H9 (cell line): ENCODE measurements at regions not wholly inside any gene's neighbourhood (a gene's known extent, or its start where the extent isn't known, plus 50 kb on each side); places are given as distances from the start of the nearest gene placed in this dataset.

Experiments used
- DNase-seq: peaks from one replicate; pipeline ENCODE4 v3.0.0-alpha.2; 2017
- H2AFZ ChIP-seq: one replicate; pipeline ENCODE4 v1.6.1; 2013; ENCODE audit warnings: mild to moderate bottlenecking, low read length, control low read depth, moderate library complexity
- H2AK5ac ChIP-seq: 2 replicates; pipeline ENCODE4 v1.6.1; 2013; ENCODE audit warnings: low read length, control low read depth, mixed read lengths; ENCODE audit not compliant: insufficient read length
- H2BK120ac ChIP-seq: one replicate; pipeline ENCODE4 v1.6.1; 2013; ENCODE audit warnings: low read depth, mild to moderate bottlenecking, low read length, control low read depth, inconsistent platforms; ENCODE audit not compliant: poor library complexity, severe bottlenecking
- H2BK12ac ChIP-seq: 2 replicates; pipeline ENCODE4 v1.6.1; 2013; ENCODE audit warnings: low read length, control low read depth, mixed read lengths, low read depth; ENCODE audit not compliant: insufficient read length
- H2BK15ac ChIP-seq: 2 replicates; pipeline ENCODE4 v1.6.1; 2013; ENCODE audit warnings: low read depth, low read length, control low read depth
- H2BK20ac ChIP-seq: one replicate; pipeline ENCODE4 v1.6.1; 2013; ENCODE audit warnings: low read depth, mild to moderate bottlenecking, low read length, control low read depth, inconsistent platforms; ENCODE audit not compliant: poor library complexity, severe bottlenecking
- H2BK5ac ChIP-seq: 2 replicates; pipeline ENCODE4 v1.6.1; 2013; ENCODE audit warnings: low read length, control low read depth, mixed read lengths; ENCODE audit not compliant: insufficient read length
- H3K14ac ChIP-seq: 2 replicates; pipeline ENCODE4 v1.6.1; 2013; ENCODE audit warnings: low read length, control low read depth; ENCODE audit not compliant: insufficient read depth
- H3K18ac ChIP-seq: 2 replicates; pipeline ENCODE4 v1.6.1; 2013; ENCODE audit warnings: low read depth, mild to moderate bottlenecking, mixed read lengths, low read length, control low read depth; ENCODE audit not compliant: insufficient read length
- H3K23ac ChIP-seq: 2 replicates; pipeline ENCODE4 v1.6.1; 2013; ENCODE audit warnings: low read length, control low read depth, mixed read lengths, low read depth; ENCODE audit not compliant: insufficient read length
- H3K23me2 ChIP-seq: 2 replicates; pipeline ENCODE4 v1.6.1; 2013; ENCODE audit warnings: low read depth, mild to moderate bottlenecking, mixed read lengths, low read length, control low read depth; ENCODE audit not compliant: insufficient read length, poor library complexity, severe bottlenecking
- H3K27ac ChIP-seq: 2 replicates; pipeline ENCODE4 v1.5.1; 2013; ENCODE audit warnings: low read length, control low read depth, mixed read lengths, low read depth; ENCODE audit not compliant: insufficient read length
- H3K27me3 ChIP-seq: 2 replicates; pipeline ENCODE4 v1.6.1; 2013; ENCODE audit warnings: low read length, control low read depth, inconsistent platforms; ENCODE audit not compliant: insufficient read depth
- H3K4ac ChIP-seq: 2 replicates; pipeline ENCODE4 v1.6.1; 2013; ENCODE audit warnings: low read depth, mild to moderate bottlenecking, control low read depth, inconsistent platforms, low read length, moderate library complexity
- H3K4me1 ChIP-seq: 2 replicates; pipeline ENCODE4 v1.6.1; 2013; ENCODE audit warnings: low read length, control low read depth, inconsistent platforms; ENCODE audit not compliant: insufficient read depth
- H3K4me2 ChIP-seq: 2 replicates; pipeline ENCODE4 v1.6.1; 2013; ENCODE audit warnings: low read length, control low read depth, mixed read lengths; ENCODE audit not compliant: insufficient read length, insufficient read depth
- H3K56ac ChIP-seq: 2 replicates; pipeline ENCODE4 v1.6.1; 2013; ENCODE audit warnings: low read depth, mild to moderate bottlenecking, mixed read lengths, low read length, control low read depth; ENCODE audit not compliant: insufficient read length
- H3K79me1 ChIP-seq: 2 replicates; pipeline ENCODE4 v1.6.1; 2013; ENCODE audit warnings: low read depth, mild to moderate bottlenecking, moderate library complexity, low read length, control low read depth, inconsistent platforms; ENCODE audit not compliant: insufficient read depth, poor library complexity, severe bottlenecking
- H3K79me2 ChIP-seq: 2 replicates; pipeline ENCODE4 v1.6.1; 2013; ENCODE audit warnings: low read length, control low read depth, inconsistent platforms; ENCODE audit not compliant: insufficient read depth
- H3K9ac ChIP-seq: 2 replicates; pipeline ENCODE4 v1.6.1; 2013; ENCODE audit warnings: low read length, control low read depth, mixed read lengths; ENCODE audit not compliant: insufficient read length; ENCODE audit errors: extremely low read depth
- H3K9me3 ChIP-seq: one replicate; pipeline ENCODE4 v1.6.1; 2013; ENCODE audit warnings: low read depth, low read length, inconsistent platforms; ENCODE audit not compliant: control insufficient read depth
- H3T11ph ChIP-seq: one replicate; pipeline ENCODE4 v1.6.1; 2013; ENCODE audit warnings: mild to moderate bottlenecking, low read length, control low read depth, inconsistent platforms
- H4K20me1 ChIP-seq: one replicate; pipeline ENCODE4 v1.6.1; 2013; ENCODE audit not compliant: control insufficient read depth, insufficient read length, insufficient read depth
- H4K5ac ChIP-seq: 2 replicates; pipeline ENCODE4 v1.6.1; 2013; ENCODE audit warnings: low read depth, mild to moderate bottlenecking, mixed read lengths, low read length, control low read depth; ENCODE audit not compliant: insufficient read length
- H4K8ac ChIP-seq: replicated peaks from 2 replicates; pipeline ENCODE4 v1.6.1; 2013; ENCODE audit warnings: low read length, control low read depth, mixed read lengths, low read depth; ENCODE audit not compliant: insufficient read length
- H4K91ac ChIP-seq: 2 replicates; pipeline ENCODE4 v1.6.1; 2013; ENCODE audit warnings: low read depth, mild to moderate bottlenecking, moderate library complexity, mixed read lengths, low read length, control low read depth; ENCODE audit not compliant: insufficient read length
- H3K27ac Mint-ChIP-seq, 3 experiments: 2 replicates in 2 of 3; 3 replicates in 1 of 3; pipeline ENCODE4 v1.8.0; 2020 to 2021; ENCODE audit warnings: mixed read lengths in 3 of 3, mild to moderate bottlenecking in 1 of 3, moderate library complexity in 1 of 3
- H3K27me3 Mint-ChIP-seq: 2 replicates; pipeline ENCODE4 v1.8.0; 2021; ENCODE audit warnings: low read depth, mild to moderate bottlenecking, moderate library complexity, mixed read lengths
- H3K36me3 Mint-ChIP-seq, 3 experiments: 2 replicates in 2 of 3; 3 replicates in 1 of 3; pipeline ENCODE4 v1.8.0; 2020 to 2021; ENCODE audit warnings: low read depth in 3 of 3, mixed read lengths in 3 of 3; ENCODE audit not compliant: insufficient read depth in 1 of 3
- H3K4me1 Mint-ChIP-seq, 2 experiments: 2 replicates each; pipeline ENCODE4 v1.8.0; 2020; ENCODE audit warnings: mixed read lengths in 2 of 2
- H3K4me3 Mint-ChIP-seq, 2 experiments: 2 replicates in 1 of 2; 3 replicates in 1 of 2; pipeline ENCODE4 v1.8.0; 2020 to 2021; ENCODE audit warnings: mild to moderate bottlenecking in 2 of 2, mixed read lengths in 2 of 2, moderate library complexity in 1 of 2
- H3K9me3 Mint-ChIP-seq, 2 experiments: 2 replicates in 1 of 2; 3 replicates in 1 of 2; pipeline ENCODE4 v1.8.0; 2020; ENCODE audit warnings: mild to moderate bottlenecking in 2 of 2, mixed read lengths in 2 of 2, moderate library complexity in 1 of 2
- whole genome bisulfite sequencing: extraction: QIAGEN DNeasy Blood & Tissue Kit; methylation state at CpG from one replicate; pipeline ENCODE4 v1.1.7; 2013; ENCODE audit warnings: missing lambda C conversion rate, low lambda C conversion rate, mixed read lengths; ENCODE audit not compliant: insufficient read length; ENCODE audit errors: extremely low coverage; 5-methylcytosine and 5-hydroxymethylcytosine counted together
- TF ChIP-seq, protein P1 (sequence below): fragments of 200-600 bp; sonication (generic); conservative IDR thresholded peaks from 3 replicates; pipeline ENCODE4 v1.8.0; 2021; ENCODE audit warnings: antibody characterized with exemption, mild to moderate bottlenecking

DNA sequence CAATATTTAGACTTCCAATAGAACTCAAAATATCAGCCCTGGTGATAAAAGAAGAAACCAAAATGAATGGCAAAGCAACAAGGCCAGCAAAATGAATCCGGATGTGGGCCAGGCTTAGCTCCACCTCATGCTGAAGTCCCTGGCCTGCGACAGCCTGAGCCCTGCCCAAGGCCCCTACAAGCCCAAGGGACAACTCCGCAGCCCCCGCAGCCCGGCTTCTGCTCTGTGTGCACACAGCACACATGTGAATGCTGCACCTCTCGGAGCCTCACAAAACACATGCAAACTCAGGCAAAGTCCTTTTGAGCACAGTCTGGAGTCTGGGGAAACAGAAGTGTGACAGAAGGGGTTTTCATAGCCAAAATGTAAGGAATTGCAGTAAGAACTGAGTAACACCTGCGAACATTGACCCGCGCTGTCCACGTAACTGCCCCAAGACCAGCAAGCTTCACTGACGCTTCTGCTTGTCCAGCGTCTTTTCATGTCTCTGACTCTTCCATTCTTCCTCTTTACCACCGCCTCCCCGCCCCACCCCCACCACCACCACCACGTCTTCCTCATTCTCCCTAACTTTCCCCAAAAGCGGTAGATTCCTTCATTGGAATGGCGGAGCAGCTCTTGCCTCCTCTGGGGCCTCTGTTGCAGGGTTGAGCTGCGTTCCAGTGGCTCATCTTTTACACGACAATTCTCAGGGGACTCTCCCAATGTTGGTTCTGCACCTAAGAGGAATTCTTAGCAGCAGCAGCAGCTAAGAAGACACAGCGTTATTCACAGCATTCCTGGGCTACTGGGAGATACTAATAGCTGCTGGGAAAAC, 136.4 kb upstream of the COPS8 start:
- no peak overlapping the region for H2BK5ac ChIP-seq
- peak overlapping the region; percentile 50 for H2AFZ ChIP-seq
- Mint-ChIP-seq H3K4me3 (no peak overlapping the region), H3K27me3 (peaks cover 9% of the 10 kb centered on the region), H3K36me3 (peaks cover 6 to 13% (median 10%) of the 10 kb centered on the region in 3 experiments), H3K4me1 (peaks cover 12 to 13% of the 10 kb centered on the region in 2 experiments), H3K27ac (no peak overlapping the region; a peak in 1 of 7 replicates), H3K9me3 (peaks cover 13% of the 10 kb centered on the region in 2 experiments)
- no peak overlapping the region for H4K91ac ChIP-seq
- H3K4me2 ChIP-seq, result no peak overlapping the region
- no peak overlapping the region for H3K9ac ChIP-seq
- H3K23me2 ChIP-seq, result no peaks in the 10 kb centered on the region
- no peak overlapping the region for H4K8ac ChIP-seq
- H4K5ac ChIP-seq, result no peak overlapping the region
- no peaks in the 10 kb centered on the region for H3K9me3 ChIP-seq
- H3K27ac ChIP-seq, result no peak overlapping the region
- no peaks in the 10 kb centered on the region for H3K4me1 ChIP-seq
- peak overlapping the region; percentile 52; the same call in 1 of the 2 replicates for H3K14ac ChIP-seq
- no peaks in the 10 kb centered on the region for H3K79me2 ChIP-seq
- H2AK5ac ChIP-seq, result no peak overlapping the region
- H4K20me1 ChIP-seq, result no peaks in the 10 kb centered on the region
- H3K18ac ChIP-seq, result peak overlapping the region; percentile 25
- WGBS, result no CpG with 5 or more reads among the region's 20 CpGs
- H2BK120ac ChIP-seq, result no peak overlapping the region
- no peak overlapping the region for H2BK12ac ChIP-seq
- no peaks in the 10 kb centered on the region for H3K79me1 ChIP-seq
- H2BK15ac ChIP-seq, result no peak overlapping the region
- TF ChIP-seq, protein P1, sequence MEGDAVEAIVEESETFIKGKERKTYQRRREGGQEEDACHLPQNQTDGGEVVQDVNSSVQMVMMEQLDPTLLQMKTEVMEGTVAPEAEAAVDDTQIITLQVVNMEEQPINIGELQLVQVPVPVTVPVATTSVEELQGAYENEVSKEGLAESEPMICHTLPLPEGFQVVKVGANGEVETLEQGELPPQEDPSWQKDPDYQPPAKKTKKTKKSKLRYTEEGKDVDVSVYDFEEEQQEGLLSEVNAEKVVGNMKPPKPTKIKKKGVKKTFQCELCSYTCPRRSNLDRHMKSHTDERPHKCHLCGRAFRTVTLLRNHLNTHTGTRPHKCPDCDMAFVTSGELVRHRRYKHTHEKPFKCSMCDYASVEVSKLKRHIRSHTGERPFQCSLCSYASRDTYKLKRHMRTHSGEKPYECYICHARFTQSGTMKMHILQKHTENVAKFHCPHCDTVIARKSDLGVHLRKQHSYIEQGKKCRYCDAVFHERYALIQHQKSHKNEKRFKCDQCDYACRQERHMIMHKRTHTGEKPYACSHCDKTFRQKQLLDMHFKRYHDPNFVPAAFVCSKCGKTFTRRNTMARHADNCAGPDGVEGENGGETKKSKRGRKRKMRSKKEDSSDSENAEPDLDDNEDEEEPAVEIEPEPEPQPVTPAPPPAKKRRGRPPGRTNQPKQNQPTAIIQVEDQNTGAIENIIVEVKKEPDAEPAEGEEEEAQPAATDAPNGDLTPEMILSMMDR, result no peak
- H3K4ac ChIP-seq, result no peak overlapping the region
- no peak overlapping the region for H3K23ac ChIP-seq
- H3K27me3 ChIP-seq, result no peaks in the 10 kb centered on the region
- DNase-seq, result peak; percentile 21
- no peak overlapping the region for H3T11ph ChIP-seq
- no peak overlapping the region for H2BK20ac ChIP-seq
- H3K56ac ChIP-seq, result no peak overlapping the region
